ENCODE measurements at regions not wholly inside any gene's neighbourhood (a gene's known extent, or its start where the extent isn't known, plus 50 kb on each side); places are given as distances from the start of the nearest gene placed in this dataset.

- TF ChIP-seq POLR2A (IDR thresholded peaks at IDR 0.05) (no peak), CTCF (IDR thresholded peaks at IDR 0.05) (no peak), POLR2AphosphoS5 (IDR thresholded peaks at IDR 0.05) (no peak), EP300 (IDR thresholded peaks at IDR 0.05) (no peak)
These were observed 113.5 kb downstream of the USP22 start for GRCh38 chr17:20929334-20929733.
